ENCODE measurements at regions not wholly inside any gene's neighbourhood (a gene's known extent, or its start where the extent isn't known, plus 50 kb on each side); places are given as distances from the start of the nearest gene placed in this dataset.

- CTCF ChIA-PET, result interaction anchor here (0.6 kb wide), 1 partner anchor 18 kb away, joined by 7 read pairs; no protein-coding TSS in a partner anchor
Measured at GRCh38 chr2:120674246-120675170, 61.2 kb upstream of the GLI2 start.

GRCh38 chr2:120675460-120676130 lies 60.1 kb upstream of the GLI2 start:
- no peak overlapping the region for H3K9ac ChIP-seq (ENCODE audit: low read length)
- H2AFZ ChIP-seq (ENCODE audit: low read length), result peak overlapping the region; percentile 47; the same call in 1 of the 2 replicates
- H3K4me2 ChIP-seq (ENCODE audit: low read length), result 0 out of 2 replicates have a peak overlapping the region, but pooled peaks have one; percentile 32
- H4K20me1 ChIP-seq (ENCODE audit: low read length), result no peaks in the 10 kb centered on the region
- peak; percentile 76 for DNase-seq
- no peaks in the 10 kb centered on the region for H3K27me3 ChIP-seq (ENCODE audit: low read length)
- no peak overlapping the region for H3K27ac ChIP-seq (ENCODE audit: low read length)
- TF ChIP-seq CTCF (conservative IDR thresholded peaks at IDR 0.05; ENCODE audit: low read depth, low read length) (peak; percentile 90), EZH2 (IDR thresholded peaks at IDR 0.05; ENCODE audit: low read length, unreplicated experiment) (no peak), EZH2phosphoT487 (IDR thresholded peaks at IDR 0.05; ENCODE audit: borderline replicate concordance, low read length) (no peak)
- BruUV-seq (replicated peaks), result no TSS peak
- H3K4me3 ChIP-seq (ENCODE audit: low read length), result no peak overlapping the region
- no peaks in the 10 kb centered on the region for H3F3A ChIP-seq (ENCODE audit: low read length, unreplicated experiment)
- H3K79me2 ChIP-seq (ENCODE audit: low read length), result no peaks in the 10 kb centered on the region
- no peaks in the 10 kb centered on the region for H3K9me3 ChIP-seq (ENCODE audit: low read length)
- H3K36me3 ChIP-seq (ENCODE audit: low read depth, low read length), result no peaks in the 10 kb centered on the region
- CTCF ChIA-PET, result interaction anchor here (0.6 to 1.0 kb wide), 4 partner anchors 319 to 352 kb away, joined by 3 to 6 read pairs (median 5); no protein-coding TSS in a partner anchor
- peaks cover 4% of the 10 kb centered on the region; the same call in 1 of the 2 replicates for H3K4me1 ChIP-seq (ENCODE audit: insufficient read depth, low read length)
- POLR2A ChIA-PET (ENCODE audit: unreplicated experiment), result no interaction called here
- intact Hi-C loops (cut with micrococcal nuclease), result loop anchor here (1.0 to 10.0 kb wide), 3 partner anchors 151 to 332 kb away; no protein-coding TSS in a partner anchor
- H3K9me2 ChIP-seq (replicated peaks; ENCODE audit: low read length), result no peaks in the 10 kb centered on the region
- peak; percentile 78 for ATAC-seq

More at GRCh38 chr2:120674246-120675170, 61.2 kb upstream of the GLI2 start:
- TF ChIP-seq CTCF (conservative IDR thresholded peaks at IDR 0.05; ENCODE audit: low read depth, low read length) (no peak), EZH2phosphoT487 (IDR thresholded peaks at IDR 0.05; ENCODE audit: borderline replicate concordance, low read length) (no peak), EZH2 (IDR thresholded peaks at IDR 0.05; ENCODE audit: low read length, unreplicated experiment) (no peak)
- Histone ChIP-seq H3K79me2 (ENCODE audit: low read length) (no peaks in the 10 kb centered on the region), H3K27me3 (ENCODE audit: low read length) (no peaks in the 10 kb centered on the region), H3K4me2 (ENCODE audit: low read length) (no peak overlapping the region), H3K27ac (ENCODE audit: low read length) (no peak overlapping the region), H3K9me2 (replicated peaks; ENCODE audit: low read length) (no peaks in the 10 kb centered on the region), H2AFZ (ENCODE audit: low read length) (no peak overlapping the region), H3K9ac (ENCODE audit: low read length) (no peak overlapping the region), H3K9me3 (ENCODE audit: low read length) (no peaks in the 10 kb centered on the region), H3K4me1 (ENCODE audit: insufficient read depth, low read length) (peaks cover 9% of the 10 kb centered on the region), H3F3A (ENCODE audit: low read length, unreplicated experiment) (no peaks in the 10 kb centered on the region), H4K20me1 (ENCODE audit: low read length) (no peaks in the 10 kb centered on the region), H3K36me3 (ENCODE audit: low read depth, low read length) (no peaks in the 10 kb centered on the region), H3K4me3 (ENCODE audit: low read length) (no peak overlapping the region)
- ATAC-seq, result no peak
- no peak for DNase-seq
- intact Hi-C loops (cut with micrococcal nuclease), result loop anchor here (1.0 to 10.0 kb wide), 3 partner anchors 150 to 331 kb away; no protein-coding TSS in a partner anchor
- POLR2A ChIA-PET (ENCODE audit: unreplicated experiment), result no interaction called here
- BruUV-seq (replicated peaks), result no TSS peak

Data from PC-3 (cell line).